Tibial nerve (tissue), 4 donors: ENCODE measurements at regions not wholly inside any gene's neighbourhood (a gene's known extent, or its start where the extent isn't known, plus 50 kb on each side); places are given as distances from the start of the nearest gene placed in this dataset.

Source experiments
- DNase-seq, 2 donors: peaks; one replicate each; pipeline ENCODE4 v3.0.0-alpha.2; 2019; ENCODE audit warnings: low spot score in 2 of 2
- H3K27ac ChIP-seq, 4 donors: fragments of 200-600 bp; sonication (generic) in 3 of 4; one replicate each; pipeline ENCODE4 v1.5.1; 2017 to 2019; ENCODE audit warnings: mild to moderate bottlenecking in 1 of 4
- H3K27me3 ChIP-seq, 2 donors: fragments of 200-600 bp; sonication (generic) in 1 of 2; one replicate each; pipeline versions ENCODE4 v1.5.1 to v1.6.0; 2017 to 2019
- H3K36me3 ChIP-seq, 3 donors: fragments of 200-600 bp; sonication (generic); one replicate each; pipeline ENCODE4 v1.5.1; 2018 to 2019
- H3K4me1 ChIP-seq, 4 donors: fragments of 200-600 bp; sonication (generic) in 3 of 4; one replicate each; pipeline ENCODE4 v1.5.1; 2017 to 2019
- H3K4me3 ChIP-seq, 4 donors: fragments of 200-600 bp; sonication (generic) in 3 of 4; one replicate each; pipeline ENCODE4 v1.5.1; 2017 to 2019; ENCODE audit warnings: mild to moderate bottlenecking in 1 of 4, moderate library complexity in 1 of 4
- H3K9me3 ChIP-seq, 4 donors: fragments of 200-600 bp; sonication (generic) in 3 of 4; one replicate each; pipeline ENCODE4 v1.5.1; 2017 to 2019
- EP300 ChIP-seq, 2 donors: sonication (generic); formaldehyde crosslinking; IDR thresholded peaks; one replicate each; pipeline ENCODE4 v1.6.1; 2017; ENCODE audit warnings: antibody characterized with exemption in 2 of 2, mild to moderate bottlenecking in 1 of 2
- POLR2A ChIP-seq, 2 donors: fragments of 450-650 bp; IDR thresholded peaks; one replicate each; pipeline ENCODE4 v1.6.1; 2017; ENCODE audit warnings: antibody characterized with exemption in 2 of 2, mild to moderate bottlenecking in 2 of 2, moderate library complexity in 2 of 2
- WGBS, 2 donors: methylation state at CpG; one replicate each; pipeline ENCODE4 v1.1.5; 2018; 5-methylcytosine and 5-hydroxymethylcytosine counted together
- TF ChIP-seq, protein P1 (sequence below), 5 experiments: fragments of 200-600 bp in 3 of 5; fragments of 450-650 bp in 2 of 5; sonication (generic) in 3 of 5; IDR thresholded peaks; one replicate each; pipeline ENCODE4 v1.5.1; 2016 to 2019; ENCODE audit warnings: antibody characterized with exemption in 5 of 5, mild to moderate bottlenecking in 3 of 5, moderate library complexity in 2 of 5

DNA sequence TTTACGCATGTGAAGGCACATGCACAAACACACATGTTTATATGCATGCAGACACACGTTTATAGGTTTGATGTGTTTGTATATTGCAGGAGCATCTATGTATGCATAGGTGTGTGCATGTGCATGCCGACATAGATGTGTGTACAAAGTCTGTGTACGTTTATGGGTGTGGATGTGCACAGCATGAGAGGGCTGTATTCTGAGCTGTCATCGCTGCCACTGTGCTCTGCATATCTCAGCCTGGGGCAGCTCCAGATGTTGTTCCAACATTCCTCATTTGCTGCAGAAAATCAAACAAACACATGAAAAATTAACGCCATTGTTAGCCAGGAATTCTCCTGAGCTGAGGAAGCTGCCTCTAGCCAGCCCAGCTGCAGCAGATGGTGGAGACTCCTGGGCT, 132.3 kb upstream of the CSF3R start:
- 70 to 72% methylated on average over 6 of the region's 6 CpGs for WGBS, 2 donors

DNA sequence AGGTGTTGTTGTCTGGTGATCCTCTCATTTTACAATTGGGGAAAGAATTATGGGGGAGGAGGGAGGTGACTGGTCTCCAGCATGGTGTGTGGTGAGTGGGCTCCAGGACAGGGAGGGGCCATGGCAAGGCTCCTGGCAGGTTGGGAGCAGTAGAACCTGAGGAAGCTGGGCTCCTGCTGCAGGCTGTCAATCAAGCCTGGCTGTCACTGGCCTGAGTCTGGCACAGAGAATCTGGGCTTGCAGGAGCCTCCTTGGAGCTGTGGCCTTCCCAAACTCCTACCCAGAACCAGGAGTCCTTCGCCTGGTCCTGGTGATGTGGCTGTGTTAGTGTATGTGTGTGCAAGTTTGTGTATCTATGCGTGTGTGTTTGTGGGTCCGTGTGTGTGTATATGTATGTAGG, 131.9 kb upstream of the CSF3R start:
- H3K27ac ChIP-seq: no peak overlapping the region
- 95 to 96% methylated on average over 2 to 3 of the region's 3 CpGs for WGBS, 2 donors
- H3K4me3 ChIP-seq: no peak overlapping the region
- DNase-seq: no peak
- TF ChIP-seq EP300 (IDR thresholded peaks at IDR 0.05): no peak
- no peak for TF ChIP-seq POLR2A (IDR thresholded peaks at IDR 0.05)
- TF ChIP-seq, protein P1, sequence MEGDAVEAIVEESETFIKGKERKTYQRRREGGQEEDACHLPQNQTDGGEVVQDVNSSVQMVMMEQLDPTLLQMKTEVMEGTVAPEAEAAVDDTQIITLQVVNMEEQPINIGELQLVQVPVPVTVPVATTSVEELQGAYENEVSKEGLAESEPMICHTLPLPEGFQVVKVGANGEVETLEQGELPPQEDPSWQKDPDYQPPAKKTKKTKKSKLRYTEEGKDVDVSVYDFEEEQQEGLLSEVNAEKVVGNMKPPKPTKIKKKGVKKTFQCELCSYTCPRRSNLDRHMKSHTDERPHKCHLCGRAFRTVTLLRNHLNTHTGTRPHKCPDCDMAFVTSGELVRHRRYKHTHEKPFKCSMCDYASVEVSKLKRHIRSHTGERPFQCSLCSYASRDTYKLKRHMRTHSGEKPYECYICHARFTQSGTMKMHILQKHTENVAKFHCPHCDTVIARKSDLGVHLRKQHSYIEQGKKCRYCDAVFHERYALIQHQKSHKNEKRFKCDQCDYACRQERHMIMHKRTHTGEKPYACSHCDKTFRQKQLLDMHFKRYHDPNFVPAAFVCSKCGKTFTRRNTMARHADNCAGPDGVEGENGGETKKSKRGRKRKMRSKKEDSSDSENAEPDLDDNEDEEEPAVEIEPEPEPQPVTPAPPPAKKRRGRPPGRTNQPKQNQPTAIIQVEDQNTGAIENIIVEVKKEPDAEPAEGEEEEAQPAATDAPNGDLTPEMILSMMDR (IDR thresholded peaks at IDR 0.05): no peak
- no peaks in the 10 kb centered on the region for H3K4me1 ChIP-seq
- H3K27me3 ChIP-seq: peaks cover 0 to 6% of the 10 kb centered on the region in 2 donors
- no peaks in the 10 kb centered on the region for H3K9me3 ChIP-seq
- H3K36me3 ChIP-seq: no peaks in the 10 kb centered on the region

More for the DNA sequence above, 132.3 kb upstream of the CSF3R start:
- Histone ChIP-seq H3K4me3 (no peak overlapping the region), H3K4me1 (no peaks in the 10 kb centered on the region), H3K9me3 (no peaks in the 10 kb centered on the region), H3K27me3 (peaks cover 0 to 6% of the 10 kb centered on the region in 2 donors), H3K27ac (no peak overlapping the region), H3K36me3 (no peaks in the 10 kb centered on the region)
- no peak for DNase-seq
- TF ChIP-seq, protein P1 (IDR thresholded peaks at IDR 0.05): no peak
- no peak for TF ChIP-seq POLR2A (IDR thresholded peaks at IDR 0.05)
- TF ChIP-seq EP300 (IDR thresholded peaks at IDR 0.05): no peak

DNA sequence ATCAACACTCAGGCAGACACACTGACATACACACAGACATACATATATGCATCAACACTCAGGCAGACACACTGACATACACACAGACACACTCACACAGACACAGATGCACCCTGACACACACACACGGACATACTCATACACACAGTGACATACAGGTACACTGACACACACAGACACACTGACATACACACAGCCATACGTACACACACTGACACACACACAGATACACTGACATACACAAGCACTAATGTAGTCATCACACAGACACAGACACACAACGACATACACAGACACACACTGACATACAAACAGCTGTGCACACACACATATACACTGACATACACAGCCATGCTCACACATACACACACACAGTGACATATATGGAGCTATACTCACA, 131.0 kb upstream of the CSF3R start:
- H3K4me1 ChIP-seq: no peaks in the 10 kb centered on the region
- H3K36me3 ChIP-seq: no peaks in the 10 kb centered on the region
- WGBS, 2 donors: 74 to 85% methylated on average over 3 of the region's 3 CpGs
- H3K27me3 ChIP-seq: peaks cover 0 to 6% of the 10 kb centered on the region in 2 donors
- TF ChIP-seq POLR2A (IDR thresholded peaks at IDR 0.05): no peak
- TF ChIP-seq EP300 (IDR thresholded peaks at IDR 0.05): no peak
- TF ChIP-seq, protein P1 (IDR thresholded peaks at IDR 0.05): no peak
- DNase-seq: no peak
- no peak overlapping the region for H3K4me3 ChIP-seq
- H3K9me3 ChIP-seq: no peaks in the 10 kb centered on the region
- no peak overlapping the region for H3K27ac ChIP-seq

- Histone ChIP-seq H3K36me3 (no peaks in the 10 kb centered on the region), H3K4me1 (no peaks in the 10 kb centered on the region), H3K27ac (no peak overlapping the region), H3K27me3 (peaks cover 0 to 6% of the 10 kb centered on the region in 2 donors), H3K9me3 (no peaks in the 10 kb centered on the region), H3K4me3 (no peak overlapping the region)
- 38% methylated on average over 8 of the region's 8 CpGs for WGBS, 2 donors
- DNase-seq: no peak
- TF ChIP-seq, protein P1 (IDR thresholded peaks at IDR 0.05): no peak
- no peak for TF ChIP-seq EP300 (IDR thresholded peaks at IDR 0.05)
- no peak for TF ChIP-seq POLR2A (IDR thresholded peaks at IDR 0.05)
Observed at GRCh38 chr1:36612881-36613280, 130.2 kb upstream of the CSF3R start.

GRCh38 chr1:36612121-36612520, 129.4 kb upstream of the CSF3R start:
- no peak for TF ChIP-seq POLR2A (IDR thresholded peaks at IDR 0.05)
- TF ChIP-seq, protein P1 (IDR thresholded peaks at IDR 0.05): no peak
- TF ChIP-seq EP300 (IDR thresholded peaks at IDR 0.05): no peak
- Histone ChIP-seq H3K27ac (no peak overlapping the region), H3K36me3 (no peaks in the 10 kb centered on the region), H3K9me3 (no peaks in the 10 kb centered on the region), H3K4me3 (no peak overlapping the region), H3K27me3 (peaks cover 0 to 6% of the 10 kb centered on the region in 2 donors), H3K4me1 (no peaks in the 10 kb centered on the region)
- no peak for DNase-seq
- 68 to 75% methylated on average over 10 of the region's 10 CpGs for WGBS, 2 donors
